ENCODE measurements at regions not wholly inside any gene's neighbourhood (a gene's known extent, or its start where the extent isn't known, plus 50 kb on each side); places are given as distances from the start of the nearest gene placed in this dataset.

DNA sequence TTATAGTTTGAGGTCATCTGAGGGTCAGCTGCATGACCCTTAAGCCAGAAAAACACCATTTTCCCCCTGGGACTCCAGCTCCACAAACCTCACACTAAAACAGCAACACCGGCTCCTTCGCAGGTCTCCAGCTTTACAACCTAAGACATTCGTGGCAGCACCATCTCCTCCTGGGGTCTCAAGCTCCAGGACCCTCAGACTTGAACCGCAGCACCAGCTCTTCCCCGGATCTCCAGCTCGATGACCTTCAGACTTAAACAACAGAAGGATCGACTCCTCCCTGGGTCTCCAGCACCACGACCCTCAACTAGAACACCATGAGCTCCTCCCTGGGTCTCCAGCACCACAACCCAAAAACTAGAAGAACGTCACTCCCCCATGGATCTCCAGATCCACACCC lies 233.7 kb upstream of the CNTN6 start:
- no peak for TF ChIP-seq POLR2A (IDR thresholded peaks at IDR 0.05; ENCODE audit: extremely low read depth, insufficient read length)
- TF ChIP-seq MYC (IDR thresholded peaks at IDR 0.05; ENCODE audit: low read depth, low read length): no peak
- TF ChIP-seq, protein P1, sequence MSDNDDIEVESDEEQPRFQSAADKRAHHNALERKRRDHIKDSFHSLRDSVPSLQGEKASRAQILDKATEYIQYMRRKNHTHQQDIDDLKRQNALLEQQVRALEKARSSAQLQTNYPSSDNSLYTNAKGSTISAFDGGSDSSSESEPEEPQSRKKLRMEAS (IDR thresholded peaks at IDR 0.05; ENCODE audit: low read depth, low read length): no peak
- TF ChIP-seq, protein P2, sequence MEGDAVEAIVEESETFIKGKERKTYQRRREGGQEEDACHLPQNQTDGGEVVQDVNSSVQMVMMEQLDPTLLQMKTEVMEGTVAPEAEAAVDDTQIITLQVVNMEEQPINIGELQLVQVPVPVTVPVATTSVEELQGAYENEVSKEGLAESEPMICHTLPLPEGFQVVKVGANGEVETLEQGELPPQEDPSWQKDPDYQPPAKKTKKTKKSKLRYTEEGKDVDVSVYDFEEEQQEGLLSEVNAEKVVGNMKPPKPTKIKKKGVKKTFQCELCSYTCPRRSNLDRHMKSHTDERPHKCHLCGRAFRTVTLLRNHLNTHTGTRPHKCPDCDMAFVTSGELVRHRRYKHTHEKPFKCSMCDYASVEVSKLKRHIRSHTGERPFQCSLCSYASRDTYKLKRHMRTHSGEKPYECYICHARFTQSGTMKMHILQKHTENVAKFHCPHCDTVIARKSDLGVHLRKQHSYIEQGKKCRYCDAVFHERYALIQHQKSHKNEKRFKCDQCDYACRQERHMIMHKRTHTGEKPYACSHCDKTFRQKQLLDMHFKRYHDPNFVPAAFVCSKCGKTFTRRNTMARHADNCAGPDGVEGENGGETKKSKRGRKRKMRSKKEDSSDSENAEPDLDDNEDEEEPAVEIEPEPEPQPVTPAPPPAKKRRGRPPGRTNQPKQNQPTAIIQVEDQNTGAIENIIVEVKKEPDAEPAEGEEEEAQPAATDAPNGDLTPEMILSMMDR (IDR thresholded peaks at IDR 0.05; ENCODE audit: low read depth, low read length): no peak
- DNase-seq (ENCODE audit: low read depth): no peak
- no peak overlapping the region for H3K4me3 ChIP-seq (ENCODE audit: low read depth, low read length)

DNA sequence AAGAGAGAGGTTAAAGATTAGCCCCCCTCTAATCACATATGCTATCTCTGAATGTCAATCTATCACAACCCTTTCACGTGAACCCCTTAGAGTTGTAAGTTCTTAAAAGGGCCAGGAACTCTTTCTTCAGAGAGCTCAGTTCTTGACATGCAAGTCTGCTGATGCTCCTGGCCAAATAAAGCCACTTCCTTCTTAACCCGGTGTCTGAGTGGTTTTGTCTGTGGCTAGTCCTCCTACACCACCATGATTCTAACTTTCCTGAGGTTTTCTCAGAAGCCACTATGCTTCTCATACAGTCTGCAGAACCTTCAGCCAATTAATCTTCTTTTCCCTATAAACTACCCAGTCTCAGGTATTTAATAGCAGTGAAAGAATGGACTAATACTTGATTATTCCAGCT lies 231.1 kb upstream of the CNTN6 start:
- DNase-seq (ENCODE audit: low read depth): peak; percentile 8
- no peak overlapping the region for H3K4me3 ChIP-seq (ENCODE audit: low read depth, low read length)
- TF ChIP-seq, protein P1 (IDR thresholded peaks at IDR 0.05; ENCODE audit: low read depth, low read length): no peak
- TF ChIP-seq MYC (IDR thresholded peaks at IDR 0.05; ENCODE audit: low read depth, low read length): no peak
- no peak for TF ChIP-seq POLR2A (IDR thresholded peaks at IDR 0.05; ENCODE audit: extremely low read depth, insufficient read length)
- TF ChIP-seq, protein P2 (IDR thresholded peaks at IDR 0.05; ENCODE audit: low read depth, low read length): no peak

DNA sequence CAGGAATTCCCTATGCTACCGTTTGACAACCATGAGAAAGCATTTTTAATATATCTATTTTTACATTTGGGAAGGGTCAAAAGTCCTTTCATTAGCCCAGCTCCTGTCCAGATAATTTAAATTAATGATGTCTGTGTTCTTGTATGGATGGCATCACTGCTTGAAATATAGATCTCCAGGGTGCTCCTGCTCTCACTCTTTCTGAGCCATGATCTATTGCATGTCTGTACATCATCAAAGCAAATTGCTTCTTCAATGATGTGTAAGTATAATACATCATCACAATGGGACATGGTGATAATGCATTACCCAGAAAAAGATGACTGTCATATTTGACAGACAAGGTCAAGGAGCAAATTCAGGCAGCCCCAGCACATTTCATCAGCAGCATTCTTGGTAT lies 223.6 kb upstream of the CNTN6 start:
- no peak overlapping the region for H3K4me3 ChIP-seq (ENCODE audit: low read depth, low read length)
- TF ChIP-seq, protein P2 (IDR thresholded peaks at IDR 0.05; ENCODE audit: low read depth, low read length): no peak
- TF ChIP-seq, protein P1 (IDR thresholded peaks at IDR 0.05; ENCODE audit: low read depth, low read length): no peak
- TF ChIP-seq POLR2A (IDR thresholded peaks at IDR 0.05; ENCODE audit: extremely low read depth, insufficient read length) (no peak), MYC (IDR thresholded peaks at IDR 0.05; ENCODE audit: low read depth, low read length) (no peak)

DNA sequence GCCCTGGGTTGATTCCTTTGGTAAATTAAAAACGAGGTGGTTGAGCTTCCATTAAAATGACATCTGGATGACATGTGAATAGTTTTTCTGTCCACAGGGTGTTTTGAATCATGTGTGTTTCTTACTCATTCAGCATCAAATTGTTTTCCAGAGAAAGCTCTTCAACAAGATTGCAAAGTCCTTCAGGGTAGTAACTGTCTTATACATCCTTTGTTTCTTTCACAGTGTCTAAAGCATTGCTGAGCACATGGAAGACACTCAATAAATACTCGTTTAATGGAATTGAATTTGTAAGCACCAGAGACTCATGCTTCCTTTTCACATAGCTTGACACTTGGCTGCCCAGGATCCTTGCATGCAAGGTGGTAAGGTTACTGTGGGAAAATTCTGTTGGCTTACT lies 223.1 kb upstream of the CNTN6 start:
- DNase-seq (ENCODE audit: low read depth): no peak
- TF ChIP-seq, protein P2 (IDR thresholded peaks at IDR 0.05; ENCODE audit: low read depth, low read length): no peak
- TF ChIP-seq MYC (IDR thresholded peaks at IDR 0.05; ENCODE audit: low read depth, low read length) (no peak), POLR2A (IDR thresholded peaks at IDR 0.05; ENCODE audit: extremely low read depth, insufficient read length) (no peak)
- TF ChIP-seq, protein P1 (IDR thresholded peaks at IDR 0.05; ENCODE audit: low read depth, low read length): no peak
- no peak overlapping the region for H3K4me3 ChIP-seq (ENCODE audit: low read depth, low read length)

More for the DNA sequence above, 223.6 kb upstream of the CNTN6 start:
- DNase-seq (ENCODE audit: low read depth): no peak

DNA sequence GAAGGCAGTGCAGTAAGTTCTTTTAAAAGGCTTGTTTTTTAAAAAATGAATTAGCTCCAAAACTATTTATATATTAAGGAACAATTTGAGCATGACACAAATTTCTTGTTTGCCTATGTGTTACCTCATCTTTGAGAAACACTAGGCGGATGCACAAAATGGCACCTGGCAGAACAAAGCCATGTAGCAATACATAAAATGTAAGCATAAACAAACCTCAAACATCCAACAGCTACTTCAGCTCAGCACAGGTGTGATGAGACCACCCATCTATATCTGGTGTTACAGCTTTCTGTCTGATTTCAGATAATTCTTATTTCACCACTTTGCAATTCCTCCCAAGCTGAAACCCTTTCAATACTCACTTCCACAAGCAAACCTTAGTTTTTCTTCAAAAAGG lies 221.2 kb upstream of the CNTN6 start:
- no peak for DNase-seq (ENCODE audit: low read depth)
- TF ChIP-seq MYC (IDR thresholded peaks at IDR 0.05; ENCODE audit: low read depth, low read length) (no peak), POLR2A (IDR thresholded peaks at IDR 0.05; ENCODE audit: extremely low read depth, insufficient read length) (no peak)
- TF ChIP-seq, protein P1 (IDR thresholded peaks at IDR 0.05; ENCODE audit: low read depth, low read length): no peak
- TF ChIP-seq, protein P2 (IDR thresholded peaks at IDR 0.05; ENCODE audit: low read depth, low read length): no peak
- no peak overlapping the region for H3K4me3 ChIP-seq (ENCODE audit: low read depth, low read length)

DNA sequence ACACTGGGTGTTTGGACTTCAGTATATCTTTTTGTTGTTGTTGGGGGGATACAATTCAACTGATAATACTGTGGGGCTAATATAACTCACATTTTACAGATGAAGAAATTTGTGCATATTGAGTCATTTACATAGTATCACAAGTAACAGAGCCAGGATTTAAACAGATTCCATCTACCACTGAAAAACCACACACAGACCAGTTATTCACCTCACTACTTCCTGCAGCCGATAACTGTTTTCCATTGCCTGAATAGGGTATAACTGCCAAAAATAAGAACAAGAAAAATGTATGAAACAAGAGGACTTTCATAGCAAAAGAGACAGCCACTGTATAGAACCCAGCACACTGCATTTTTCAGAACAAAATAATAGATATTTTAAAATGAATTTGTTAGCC lies 215.8 kb upstream of the CNTN6 start:
- TF ChIP-seq MYC (IDR thresholded peaks at IDR 0.05; ENCODE audit: low read depth, low read length): no peak
- no peak for TF ChIP-seq POLR2A (IDR thresholded peaks at IDR 0.05; ENCODE audit: extremely low read depth, insufficient read length)
- TF ChIP-seq, protein P2 (IDR thresholded peaks at IDR 0.05; ENCODE audit: low read depth, low read length): no peak
- TF ChIP-seq, protein P1 (IDR thresholded peaks at IDR 0.05; ENCODE audit: low read depth, low read length): no peak
- no peak for DNase-seq (ENCODE audit: low read depth)
- H3K4me3 ChIP-seq (ENCODE audit: low read depth, low read length): no peak overlapping the region
